ENCODE measurements at regions not wholly inside any gene's neighbourhood (a gene's known extent, or its start where the extent isn't known, plus 50 kb on each side); places are given as distances from the start of the nearest gene placed in this dataset.

- no peaks in the 10 kb centered on the region for H3K79me2 ChIP-seq (ENCODE audit: control insufficient read depth in 1 of 2, insufficient read depth in 2 of 2, low read length in 2 of 2)
- no peak overlapping the region for H3K4me2 ChIP-seq (ENCODE audit: insufficient read depth in 1 of 2, low read depth in 2 of 2, low read length in 2 of 2)
- H3K9me3 ChIP-seq (ENCODE audit: insufficient read depth in 2 of 2, low read depth in 1 of 2, low read length in 1 of 2), result no peaks in the 10 kb centered on the region
- DNase-seq (ENCODE audit: low read depth in 1 of 2, low spot score in 2 of 2) (no peak), FAIRE-seq (no peak)
- H3K14ac ChIP-seq (ENCODE audit: insufficient read length), result no peak overlapping the region
- CTCF ChIA-PET (ENCODE audit: partially characterized antibody), result no interaction called here
- H2AFZ ChIP-seq (ENCODE audit: low read length), result 0 out of 2 replicates have a peak overlapping the region, but pooled peaks have one; percentile 60
- H3K23me2 ChIP-seq (ENCODE audit: low read depth, low read length), result no peaks in the 10 kb centered on the region; the same call in 1 of the 2 replicates
- H3K4ac ChIP-seq (replicated peaks; ENCODE audit: insufficient read length, low read depth, low read length), result no peak overlapping the region
- H2BK20ac ChIP-seq (ENCODE audit: low read length), result no peak overlapping the region
- no peak overlapping the region for H4K5ac ChIP-seq (ENCODE audit: insufficient read length, low read depth, low read length)
- 76% methylated on average over 2 of the region's 2 CpGs; no CpG with 5 or more reads in 1 of the 2 experiments for WGBS, 2 experiments (ENCODE audit: extremely low coverage in 1 of 2, insufficient coverage in 1 of 2, insufficient read length in 1 of 2, insufficient replicate concordance in 2 of 2, low coverage in 1 of 2, low lambda C conversion rate in 2 of 2, missing lambda C conversion rate in 1 of 2)
- no peak overlapping the region for H3K23ac ChIP-seq (ENCODE audit: insufficient read length)
- H3K9ac ChIP-seq (replicated peaks in 1 of 4; ENCODE audit: extremely low read depth in 1 of 4, low read depth in 3 of 4, low read length in 3 of 4), result no peak overlapping the region
- H4K20me1 ChIP-seq (replicated peaks in 1 of 2; ENCODE audit: control insufficient read depth in 1 of 2, insufficient read depth in 2 of 2, low read length in 2 of 2), result no peaks in the 10 kb centered on the region
- no peaks in the 10 kb centered on the region for H3K36me3 ChIP-seq (ENCODE audit: control insufficient read depth in 2 of 4, insufficient read depth in 4 of 4, low read length in 3 of 4)
- no peak overlapping the region for H2BK5ac ChIP-seq (ENCODE audit: low read depth, low read length)
- H3K27ac ChIP-seq (ENCODE audit: low read depth, low read length), result no peak overlapping the region
- H3K79me1 ChIP-seq (ENCODE audit: low read depth, low read length), result no peaks in the 10 kb centered on the region
- H2BK12ac ChIP-seq (ENCODE audit: low read depth, low read length), result no peak overlapping the region
- H3K4me3 ChIP-seq (ENCODE audit: extremely low read depth in 1 of 4, insufficient read depth in 2 of 4, low read depth in 3 of 4, low read length in 4 of 4), result no peak overlapping the region
- H2BK15ac ChIP-seq (ENCODE audit: low read length), result no peak overlapping the region
- no peak overlapping the region for H2BK120ac ChIP-seq (replicated peaks; ENCODE audit: low read depth, low read length)
- H3K4me1 ChIP-seq (replicated peaks in 1 of 4; ENCODE audit: control insufficient read depth in 3 of 4, insufficient read depth in 4 of 4, low read length in 3 of 4), result no peaks in the 10 kb centered on the region; a peak in 1 of 7 replicates
- no peak overlapping the region for H3K18ac ChIP-seq (ENCODE audit: extremely low read depth, low read length)
- H3K56ac ChIP-seq (replicated peaks; ENCODE audit: insufficient read length, low read depth, low read length), result no peak overlapping the region
- no peak overlapping the region for H4K8ac ChIP-seq (ENCODE audit: extremely low read depth, insufficient read depth, low read length)
- H2AK5ac ChIP-seq (ENCODE audit: low read depth, low read length), result no peak overlapping the region
- no peak overlapping the region for H4K91ac ChIP-seq (replicated peaks; ENCODE audit: insufficient read length, low read length)
- POLR2A ChIA-PET (ENCODE audit: partially characterized antibody), result no interaction called here
- TF ChIP-seq SIRT6 (IDR thresholded peaks at IDR 0.05; ENCODE audit: low read length) (no peak), KDM5A (IDR thresholded peaks at IDR 0.05; ENCODE audit: low read length) (no peak), EGR1 (IDR thresholded peaks at IDR 0.05; ENCODE audit: borderline replicate concordance, low read depth, low read length) (no peak)
- no peaks in the 10 kb centered on the region for H3K27me3 ChIP-seq (replicated peaks in 1 of 4; ENCODE audit: control insufficient read depth in 3 of 4, extremely low read depth in 1 of 4, insufficient read depth in 3 of 4, low read length in 3 of 4)
These were observed 140.4 kb upstream of the COL21A1 start for GRCh38 chr6:56387621-56388414.
